Activated naive CD8-positive, alpha-beta T cell treated with anti-CD3 and anti-CD28 coated beads, Interleukin-2, amount 50 U/mL, for 24 hours (primary cell): ENCODE measurements at regions not wholly inside any gene's neighbourhood (a gene's known extent, or its start where the extent isn't known, plus 50 kb on each side); places are given as distances from the start of the nearest gene placed in this dataset.

ENCODE experiments used
- ATAC-seq: fragments of 150-1000 bp; cut with Tn5 transposase; one replicate; pipeline ENCODE4 v1.10.0; 2021
- DNase-seq: peaks from one replicate; pipeline ENCODE4 v3.0.0; 2021
- H3K27ac Mint-ChIP-seq: one replicate; pipeline ENCODE4 v1.8.0; 2021; ENCODE audit warnings: mild to moderate bottlenecking, mixed read lengths
- H3K27me3 Mint-ChIP-seq: one replicate; pipeline ENCODE4 v1.8.0; 2021; ENCODE audit warnings: mixed read lengths
- H3K36me3 Mint-ChIP-seq: one replicate; pipeline ENCODE4 v1.8.0; 2021; ENCODE audit warnings: low read depth, mixed read lengths
- H3K4me1 Mint-ChIP-seq: one replicate; pipeline ENCODE4 v1.8.0; 2021; ENCODE audit warnings: mixed read lengths
- H3K4me3 Mint-ChIP-seq: one replicate; pipeline ENCODE4 v1.8.0; 2021; ENCODE audit warnings: mild to moderate bottlenecking, moderate library complexity, mixed read lengths
- H3K9me3 Mint-ChIP-seq: one replicate; pipeline ENCODE4 v1.8.0; 2021; ENCODE audit warnings: mixed read lengths

GRCh38 chr9:110142253-110142652 is 65.7 kb downstream of the C9orf152 start:
- no peak for DNase-seq
- H3K27ac Mint-ChIP-seq, result peak overlapping the region; percentile 50
- peaks cover 43% of the 10 kb centered on the region for H3K4me1 Mint-ChIP-seq
- peaks cover 2% of the 10 kb centered on the region for H3K36me3 Mint-ChIP-seq
- no peaks in the 10 kb centered on the region for H3K27me3 Mint-ChIP-seq
- peaks cover 5% of the 10 kb centered on the region for H3K9me3 Mint-ChIP-seq
- ATAC-seq, result no peak
- H3K4me3 Mint-ChIP-seq, result no peak overlapping the region

- Mint-ChIP-seq H3K27ac (peak overlapping the region; percentile 69), H3K4me3 (peak overlapping the region; percentile 51), H3K27me3 (no peaks in the 10 kb centered on the region), H3K36me3 (peaks cover 2% of the 10 kb centered on the region), H3K4me1 (peaks cover 49% of the 10 kb centered on the region), H3K9me3 (peaks cover 5% of the 10 kb centered on the region)
- ATAC-seq (no peak), DNase-seq (no peak)
Measured at GRCh38 chr9:110142868-110143481, 65.0 kb downstream of the C9orf152 start.

- ATAC-seq (no peak), DNase-seq (no peak)
- peak overlapping the region; percentile 69 for H3K27ac Mint-ChIP-seq
- no peaks in the 10 kb centered on the region for H3K36me3 Mint-ChIP-seq
- H3K9me3 Mint-ChIP-seq, result peaks cover 5% of the 10 kb centered on the region
- peak overlapping the region; percentile 51 for H3K4me3 Mint-ChIP-seq
- peaks cover 54% of the 10 kb centered on the region for H3K4me1 Mint-ChIP-seq
- H3K27me3 Mint-ChIP-seq, result no peaks in the 10 kb centered on the region
Measured at GRCh38 chr9:110143485-110143884, 64.5 kb downstream of the C9orf152 start.

GRCh38 chr9:110143950-110144545 is 63.9 kb downstream of the C9orf152 start:
- Mint-ChIP-seq H3K27me3 (no peaks in the 10 kb centered on the region), H3K9me3 (peaks cover 5% of the 10 kb centered on the region), H3K36me3 (no peaks in the 10 kb centered on the region), H3K27ac (peak overlapping the region; percentile 69), H3K4me3 (peak overlapping the region; percentile 51), H3K4me1 (peaks cover 60% of the 10 kb centered on the region)
- DNase-seq (peak; percentile 34), ATAC-seq (peak; percentile 74)

GRCh38 chr9:110146373-110146772 is 61.6 kb downstream of the C9orf152 start:
- Mint-ChIP-seq H3K36me3 (peaks cover 9% of the 10 kb centered on the region), H3K9me3 (peaks cover 5% of the 10 kb centered on the region), H3K27me3 (no peaks in the 10 kb centered on the region), H3K4me1 (peaks cover 74% of the 10 kb centered on the region), H3K27ac (peak overlapping the region; percentile 8), H3K4me3 (no peak overlapping the region)
- DNase-seq (no peak), ATAC-seq (no peak)

GRCh38 chr9:110148384-110148783 is 59.6 kb downstream of the C9orf152 start:
- peak overlapping the region; percentile 72 for H3K4me3 Mint-ChIP-seq
- H3K36me3 Mint-ChIP-seq, result peaks cover 9% of the 10 kb centered on the region
- H3K4me1 Mint-ChIP-seq, result peaks cover 64% of the 10 kb centered on the region
- ATAC-seq (peak; percentile 90), DNase-seq (peak; percentile 56)
- H3K9me3 Mint-ChIP-seq, result no peaks in the 10 kb centered on the region
- H3K27ac Mint-ChIP-seq, result peak overlapping the region; percentile 82
- no peaks in the 10 kb centered on the region for H3K27me3 Mint-ChIP-seq

DNA sequence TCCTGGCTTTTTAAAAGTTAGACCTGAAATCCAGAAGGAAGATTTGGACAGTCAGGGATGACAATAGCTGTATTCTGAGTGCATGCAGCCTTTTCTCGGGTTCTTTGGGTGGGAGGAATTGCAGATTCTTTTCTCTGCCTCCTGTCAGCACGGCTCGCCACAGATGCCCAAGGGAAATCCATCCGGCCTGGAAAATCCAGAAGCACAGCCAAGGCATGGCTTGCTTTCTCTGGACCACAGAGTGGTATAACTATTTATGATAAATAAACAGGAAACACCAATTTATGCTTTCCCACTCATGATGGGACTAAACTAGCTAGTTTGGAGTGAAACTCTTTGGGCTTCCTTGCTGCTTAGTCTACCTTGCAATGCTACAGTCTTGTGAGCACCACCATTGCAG is 59.1 kb downstream of the C9orf152 start:
- peaks cover 9% of the 10 kb centered on the region for H3K36me3 Mint-ChIP-seq
- ATAC-seq (no peak), DNase-seq (no peak)
- H3K27me3 Mint-ChIP-seq, result no peaks in the 10 kb centered on the region
- no peaks in the 10 kb centered on the region for H3K9me3 Mint-ChIP-seq
- peak overlapping the region; percentile 72 for H3K4me3 Mint-ChIP-seq
- H3K4me1 Mint-ChIP-seq, result peaks cover 59% of the 10 kb centered on the region
- peak overlapping the region; percentile 82 for H3K27ac Mint-ChIP-seq
